Stomach (tissue), 4 donors: ENCODE measurements at regions not wholly inside any gene's neighbourhood (a gene's known extent, or its start where the extent isn't known, plus 50 kb on each side); places are given as distances from the start of the nearest gene placed in this dataset.

ENCODE experiments used
- EP300 ChIP-seq: sonication (generic); formaldehyde crosslinking; IDR thresholded peaks from one replicate; pipeline ENCODE4 v1.6.1; 2017; ENCODE audit warnings: antibody characterized with exemption
- POLR2A ChIP-seq, 4 donors: fragments of 450-650 bp; IDR thresholded peaks; one replicate each; pipeline ENCODE4 v1.6.1; 2016; ENCODE audit warnings: antibody characterized with exemption in 4 of 4, control low read depth in 2 of 4, mild to moderate bottlenecking in 1 of 4, moderate library complexity in 1 of 4
- POLR2AphosphoS5 ChIP-seq, 3 donors: sonication (generic); formaldehyde crosslinking; IDR thresholded peaks; one replicate each; pipeline ENCODE4 v1.6.1; 2016; ENCODE audit warnings: antibody characterized with exemption in 3 of 3
- TF ChIP-seq, protein P1 (sequence below), 7 experiments: fragments of 450-650 bp in 4 of 7; fragments of 200-600 bp in 3 of 7; sonication (generic) in 3 of 7; IDR thresholded peaks; one replicate each; pipeline ENCODE4 v1.5.1; 2016 to 2019; ENCODE audit warnings: antibody characterized with exemption in 7 of 7, control low read depth in 2 of 7, mild to moderate bottlenecking in 1 of 7

DNA sequence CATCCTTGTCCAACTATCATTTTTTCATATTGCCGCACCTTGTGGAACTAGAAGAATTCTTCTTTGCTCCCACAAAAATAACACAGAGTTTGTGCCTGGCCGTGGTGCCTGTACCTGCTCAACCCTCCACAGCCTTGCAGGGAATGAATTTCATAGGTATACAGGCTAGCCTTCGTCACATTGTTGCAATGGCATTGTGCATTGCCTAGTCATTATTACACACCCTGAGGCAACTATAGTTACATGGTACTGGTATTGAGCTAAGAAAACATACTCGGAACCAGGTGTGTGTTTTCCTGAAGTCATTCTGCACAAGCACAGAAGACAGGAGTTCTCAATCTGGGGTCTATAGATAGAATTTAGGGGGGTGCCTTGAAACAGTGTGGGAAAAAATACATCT is 188.0 kb upstream of the CTAGE1 start:
- TF ChIP-seq, protein P1, sequence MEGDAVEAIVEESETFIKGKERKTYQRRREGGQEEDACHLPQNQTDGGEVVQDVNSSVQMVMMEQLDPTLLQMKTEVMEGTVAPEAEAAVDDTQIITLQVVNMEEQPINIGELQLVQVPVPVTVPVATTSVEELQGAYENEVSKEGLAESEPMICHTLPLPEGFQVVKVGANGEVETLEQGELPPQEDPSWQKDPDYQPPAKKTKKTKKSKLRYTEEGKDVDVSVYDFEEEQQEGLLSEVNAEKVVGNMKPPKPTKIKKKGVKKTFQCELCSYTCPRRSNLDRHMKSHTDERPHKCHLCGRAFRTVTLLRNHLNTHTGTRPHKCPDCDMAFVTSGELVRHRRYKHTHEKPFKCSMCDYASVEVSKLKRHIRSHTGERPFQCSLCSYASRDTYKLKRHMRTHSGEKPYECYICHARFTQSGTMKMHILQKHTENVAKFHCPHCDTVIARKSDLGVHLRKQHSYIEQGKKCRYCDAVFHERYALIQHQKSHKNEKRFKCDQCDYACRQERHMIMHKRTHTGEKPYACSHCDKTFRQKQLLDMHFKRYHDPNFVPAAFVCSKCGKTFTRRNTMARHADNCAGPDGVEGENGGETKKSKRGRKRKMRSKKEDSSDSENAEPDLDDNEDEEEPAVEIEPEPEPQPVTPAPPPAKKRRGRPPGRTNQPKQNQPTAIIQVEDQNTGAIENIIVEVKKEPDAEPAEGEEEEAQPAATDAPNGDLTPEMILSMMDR (IDR thresholded peaks at IDR 0.05): no peak
- TF ChIP-seq POLR2AphosphoS5 (IDR thresholded peaks at IDR 0.05) (no peak), POLR2A (IDR thresholded peaks at IDR 0.05) (no peak), EP300 (no peak)
